CD14-positive monocyte (primary cell): ENCODE measurements at regions not wholly inside any gene's neighbourhood (a gene's known extent, or its start where the extent isn't known, plus 50 kb on each side); places are given as distances from the start of the nearest gene placed in this dataset.
"Not testable (repeated sequence)": the region's sequence is repeated elsewhere in the genome, so short reads cannot be mapped to it uniquely, and the experiment has no call there.

Source experiments
- DNase-seq, 3 donors: peaks; one replicate each; pipeline ENCODE4 v3.0.0-alpha.2; 2011 to 2022
- H2AFZ ChIP-seq: 2 replicates; pipeline ENCODE4 v1.6.0; 2012; ENCODE audit warnings: mild to moderate bottlenecking, low read depth, low read length, inconsistent platforms; ENCODE audit not compliant: insufficient read depth, poor library complexity, severe bottlenecking
- H3K27ac ChIP-seq, 2 donors: 1 replicate in 1 of 2; 2 replicates in 1 of 2; pipeline ENCODE4 v1.5.1; 2012 to 2013; ENCODE audit warnings: low read length in 2 of 2, control low read depth in 1 of 2, inconsistent platforms in 1 of 2, low read depth in 1 of 2, mild to moderate bottlenecking in 1 of 2
- H3K27me3 ChIP-seq, 2 donors: one replicate each; pipeline versions ENCODE4 v1.6.0 to v1.6.1; 2011 to 2013; ENCODE audit warnings: low read length in 2 of 2; ENCODE audit not compliant: control insufficient read depth in 2 of 2, insufficient read depth in 2 of 2
- H3K36me3 ChIP-seq, 2 donors: replicated peaks in 1 of 2; 1 replicate in 1 of 2; 2 replicates in 1 of 2; pipeline versions ENCODE4 v1.5.1 to v1.6.1; 2012 to 2013; ENCODE audit warnings: low read length in 2 of 2, control low read depth in 1 of 2, inconsistent platforms in 1 of 2, mild to moderate bottlenecking in 1 of 2; ENCODE audit not compliant: insufficient read depth in 2 of 2, control insufficient read depth in 1 of 2
- H3K4me1 ChIP-seq, 2 donors: 1 replicate in 1 of 2; 2 replicates in 1 of 2; pipeline versions ENCODE4 v1.5.1 to v1.6.1; 2012 to 2013; ENCODE audit warnings: low read length in 2 of 2, control low read depth in 1 of 2, inconsistent platforms in 1 of 2, mild to moderate bottlenecking in 1 of 2, moderate library complexity in 1 of 2; ENCODE audit not compliant: insufficient read depth in 2 of 2, control insufficient read depth in 1 of 2
- H3K4me2 ChIP-seq: replicated peaks from 2 replicates; pipeline ENCODE3; 2012; ENCODE audit warnings: low read length, moderate library complexity, mild to moderate bottlenecking; ENCODE audit not compliant: poor library complexity, severe bottlenecking; ENCODE audit errors: extremely low read depth
- H3K4me3 ChIP-seq, 3 experiments: fragments of 200-600 bp in 1 of 3; sonication (generic) in 1 of 3; replicated peaks in 1 of 3; 1 replicate in 2 of 3; 2 replicates in 1 of 3; pipeline ENCODE4 v1.5.1; 2011 to 2013; ENCODE audit warnings: low read length in 3 of 3, mild to moderate bottlenecking in 3 of 3, control low read depth in 2 of 3, low read depth in 2 of 3, inconsistent platforms in 1 of 3, moderate library complexity in 1 of 3
- H3K79me2 ChIP-seq: 2 replicates; pipeline ENCODE4 v1.6.0; 2012; ENCODE audit warnings: mild to moderate bottlenecking, control low read depth, inconsistent platforms, low read length, moderate library complexity; ENCODE audit not compliant: insufficient read depth
- H3K9ac ChIP-seq: 2 replicates; pipeline ENCODE4 v1.6.0; 2017; ENCODE audit warnings: low read length, mild to moderate bottlenecking; ENCODE audit not compliant: insufficient read depth, poor library complexity, severe bottlenecking
- H3K9me3 ChIP-seq, 2 donors: replicated peaks in 1 of 2; 1 replicate in 1 of 2; 2 replicates in 1 of 2; pipeline versions ENCODE4 v1.5.1 to v1.6.1; 2012 to 2013; ENCODE audit warnings: low read length in 2 of 2, control low read depth in 1 of 2; ENCODE audit not compliant: control insufficient read depth in 1 of 2, insufficient read depth in 1 of 2
- H4K20me1 ChIP-seq: 2 replicates; pipeline ENCODE4 v1.6.0; 2012; ENCODE audit warnings: mild to moderate bottlenecking, low read length, control low read depth, moderate library complexity; ENCODE audit not compliant: insufficient read depth
- H3K27ac Mint-ChIP-seq, 7 donors: one replicate each; pipeline ENCODE4 v1.8.0; 2020; ENCODE audit warnings: mild to moderate bottlenecking in 7 of 7, mixed read lengths in 7 of 7, moderate library complexity in 6 of 7, inconsistent platforms in 2 of 7
- H3K27me3 Mint-ChIP-seq, 3 donors: one replicate each; pipeline ENCODE4 v1.8.0; 2021 to 2022; ENCODE audit warnings: low read depth in 3 of 3, mild to moderate bottlenecking in 3 of 3, mixed read lengths in 3 of 3, moderate library complexity in 3 of 3, inconsistent platforms in 1 of 3
- H3K36me3 Mint-ChIP-seq, 2 donors: one replicate each; pipeline ENCODE4 v1.8.0; 2020; ENCODE audit warnings: mixed read lengths in 2 of 2, inconsistent platforms in 1 of 2, mild to moderate bottlenecking in 1 of 2
- H3K4me1 Mint-ChIP-seq: one replicate; pipeline ENCODE4 v1.8.0; 2020; ENCODE audit warnings: mild to moderate bottlenecking, mixed read lengths
- H3K4me3 Mint-ChIP-seq, 2 donors: one replicate each; pipeline ENCODE4 v1.8.0; 2020; ENCODE audit warnings: mild to moderate bottlenecking in 2 of 2, mixed read lengths in 2 of 2, moderate library complexity in 1 of 2
- H3K9me3 Mint-ChIP-seq, 7 donors: one replicate each; pipeline ENCODE4 v1.8.0; 2020 to 2022; ENCODE audit warnings: mixed read lengths in 7 of 7, mild to moderate bottlenecking in 6 of 7, moderate library complexity in 6 of 7, inconsistent platforms in 2 of 7
- CTCF ChIP-seq: fragments of 200-600 bp; IDR thresholded peaks from one replicate; pipeline ENCODE4 v1.8.0; 2022; ENCODE audit warnings: antibody characterized with exemption, mild to moderate bottlenecking
- WGBS: methylation state at CpG from one replicate; pipeline ENCODE4 v1.1.5; 2013; ENCODE audit warnings: missing lambda C conversion rate; ENCODE audit not compliant: insufficient coverage; 5-methylcytosine and 5-hydroxymethylcytosine counted together
- intact Hi-C, 2 donors: fragments of 100-400 bp; cut with micrococcal nuclease; formaldehyde crosslinking; loops; one replicate each; pipeline versions ENCODE4 v1.15.0 to v1.15.1; 2023

- no peak overlapping the region for H3K4me2 ChIP-seq
- DNase-seq = no peak
- H2AFZ ChIP-seq = no peak overlapping the region
Measured at GRCh38 chr12:95380997-95381786, 92.8 kb upstream of the METAP2 start.

GRCh38 chr12:95383920-95384319 is 90.0 kb upstream of the METAP2 start:
- H3K9me3 Mint-ChIP-seq, H3K9me3 ChIP-seq, H3K4me3 Mint-ChIP-seq, DNase-seq, H3K27me3 Mint-ChIP-seq, H3K9ac ChIP-seq, H3K27ac Mint-ChIP-seq, H3K4me3 ChIP-seq, H4K20me1 ChIP-seq, intact Hi-C loops, H3K79me2 ChIP-seq, H2AFZ ChIP-seq, H3K36me3 ChIP-seq, H3K27ac ChIP-seq, H3K4me2 ChIP-seq, H3K4me1 Mint-ChIP-seq, H3K27me3 ChIP-seq, H3K36me3 Mint-ChIP-seq, H3K4me1 ChIP-seq: not testable (repeated sequence)
- WGBS = 90% methylated on average over 7 of the region's 8 CpGs

More at GRCh38 chr12:95380997-95381786, 92.8 kb upstream of the METAP2 start:
- H3K4me3 Mint-ChIP-seq = no peak overlapping the region
- peaks cover 0 to 7% (median 0%) of the 10 kb centered on the region in 7 donors for H3K9me3 Mint-ChIP-seq
- no peaks in the 10 kb centered on the region for H3K4me1 Mint-ChIP-seq
- no peak for TF ChIP-seq CTCF
- H3K36me3 ChIP-seq = no peaks in the 10 kb centered on the region
- H3K9me3 ChIP-seq = no peaks in the 10 kb centered on the region
- H3K9ac ChIP-seq = no peak overlapping the region
- H3K27ac ChIP-seq = no peak overlapping the region
- H4K20me1 ChIP-seq = no peaks in the 10 kb centered on the region
- H3K27ac Mint-ChIP-seq = no peak overlapping the region
- 92% methylated on average over 4 of the region's 5 CpGs for WGBS
- no peak overlapping the region for H3K4me3 ChIP-seq
- no peaks in the 10 kb centered on the region for H3K4me1 ChIP-seq
- no peaks in the 10 kb centered on the region for H3K27me3 ChIP-seq
- H3K27me3 Mint-ChIP-seq = peaks cover 3 to 10% (median 8%) of the 10 kb centered on the region in 3 donors
- H3K79me2 ChIP-seq = no peaks in the 10 kb centered on the region
- intact Hi-C loops = no loop called here
- no peaks in the 10 kb centered on the region for H3K36me3 Mint-ChIP-seq
